ENCODE measurements at regions not wholly inside any gene's neighbourhood (a gene's known extent, or its start where the extent isn't known, plus 50 kb on each side); places are given as distances from the start of the nearest gene placed in this dataset.

GRCh38 chr2:12577091-12577490 lies 139.6 kb upstream of the TRIB2 start:
- no peaks in the 10 kb centered on the region for H3K36me3 ChIP-seq
- no peaks in the 10 kb centered on the region for H3K9me3 ChIP-seq
- no peaks in the 10 kb centered on the region for H3K27me3 ChIP-seq (replicated peaks; ENCODE audit: insufficient read depth)
- intact Hi-C loops (cut with DNase I): no loop called here
- TF ChIP-seq POLR2AphosphoS5 (IDR thresholded peaks at IDR 0.05): no peak
- H3K27ac ChIP-seq: no peak overlapping the region
- no peaks in the 10 kb centered on the region for H3K4me1 ChIP-seq (replicated peaks)
- DNase-seq (ENCODE audit: low spot score): no peak
- H3K4me3 ChIP-seq: no peak overlapping the region

DNA sequence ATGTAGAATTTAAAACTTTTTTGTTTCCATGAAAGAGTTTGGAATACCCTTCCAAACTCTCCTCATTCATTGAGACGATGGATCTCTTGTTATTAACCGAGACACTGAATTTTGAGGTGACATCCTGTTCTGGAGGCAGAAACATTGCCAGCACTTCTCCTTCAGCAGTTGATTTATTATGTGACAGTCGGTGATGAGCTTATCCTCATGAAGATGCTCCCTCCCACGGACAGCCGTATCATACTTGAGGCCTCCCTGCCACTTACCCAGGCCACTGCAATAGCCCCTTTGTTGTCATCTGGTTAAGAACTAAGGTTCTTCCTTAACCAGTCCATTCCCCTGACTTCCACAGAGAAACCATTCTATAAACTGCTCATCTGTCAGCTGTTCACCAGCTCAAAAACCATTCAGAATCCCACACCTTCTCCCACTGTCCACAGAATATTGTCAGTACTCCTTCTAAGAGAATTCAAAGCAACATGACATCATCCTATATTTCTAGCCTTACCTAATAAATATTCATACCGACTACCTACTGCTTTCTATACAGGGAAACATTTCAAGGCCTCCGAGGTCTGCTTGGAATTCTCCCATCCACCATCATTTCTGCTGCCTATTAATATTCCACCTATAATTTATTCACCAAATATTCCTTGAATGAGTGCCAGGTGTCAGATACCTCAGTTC lies 139.0 kb upstream of the TRIB2 start:
- Histone ChIP-seq H3K27me3 (replicated peaks; ENCODE audit: insufficient read depth) (no peaks in the 10 kb centered on the region), H3K4me3 (no peak overlapping the region), H3K4me1 (replicated peaks) (no peaks in the 10 kb centered on the region), H3K36me3 (no peaks in the 10 kb centered on the region), H3K9me3 (no peaks in the 10 kb centered on the region), H3K27ac (no peak overlapping the region)
- intact Hi-C loops (cut with DNase I): no loop called here
- no peak for DNase-seq (ENCODE audit: low spot score)
- no peak for TF ChIP-seq CTCF (IDR thresholded peaks at IDR 0.05)
- TF ChIP-seq POLR2A (IDR thresholded peaks at IDR 0.05): no peak
- no peak for TF ChIP-seq POLR2AphosphoS5 (IDR thresholded peaks at IDR 0.05)
- 86% methylated on average over 7 of the region's 7 CpGs for WGBS

DNA sequence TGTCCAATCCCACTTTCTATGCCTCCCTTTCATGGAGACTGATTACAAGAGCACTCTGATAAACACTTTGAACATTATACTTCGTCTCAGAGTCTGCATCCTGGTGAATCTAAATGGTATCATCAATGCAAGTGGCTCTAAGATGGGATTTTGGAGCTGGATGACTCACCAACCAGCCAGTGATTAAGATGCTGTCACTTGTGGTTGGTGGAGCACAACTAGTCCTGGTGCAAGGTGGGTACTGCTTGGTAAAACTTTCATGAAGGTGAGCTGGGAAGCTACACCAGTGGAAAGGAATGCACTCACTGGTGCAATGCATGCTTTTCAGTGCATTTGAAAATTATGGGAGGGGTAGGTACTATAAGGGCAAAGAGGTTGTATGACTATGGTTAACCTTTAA lies 137.7 kb upstream of the TRIB2 start:
- Histone ChIP-seq H3K9me3 (no peaks in the 10 kb centered on the region), H3K27me3 (replicated peaks; ENCODE audit: insufficient read depth) (no peaks in the 10 kb centered on the region), H3K27ac (no peak overlapping the region), H3K4me1 (replicated peaks) (no peaks in the 10 kb centered on the region), H3K4me3 (no peak overlapping the region), H3K36me3 (no peaks in the 10 kb centered on the region)
- 88% methylated on average over 1 of the region's 1 CpG for WGBS
- no peak for TF ChIP-seq CTCF (IDR thresholded peaks at IDR 0.05)
- TF ChIP-seq POLR2A (IDR thresholded peaks at IDR 0.05): no peak
- TF ChIP-seq POLR2AphosphoS5 (IDR thresholded peaks at IDR 0.05): no peak
- intact Hi-C loops (cut with DNase I): no loop called here
- DNase-seq (ENCODE audit: low spot score): no peak

- no peak for DNase-seq (ENCODE audit: low spot score)
- Histone ChIP-seq H3K36me3 (no peaks in the 10 kb centered on the region), H3K27me3 (replicated peaks; ENCODE audit: insufficient read depth) (no peaks in the 10 kb centered on the region), H3K4me1 (replicated peaks) (no peaks in the 10 kb centered on the region), H3K9me3 (no peaks in the 10 kb centered on the region), H3K27ac (no peak overlapping the region), H3K4me3 (no peak overlapping the region)
- TF ChIP-seq POLR2A (IDR thresholded peaks at IDR 0.05) (no peak), CTCF (IDR thresholded peaks at IDR 0.05) (no peak), POLR2AphosphoS5 (IDR thresholded peaks at IDR 0.05) (no peak)
- WGBS: 79% methylated on average over 3 of the region's 3 CpGs
- intact Hi-C loops (cut with DNase I): no loop called here
These were observed 132.4 kb upstream of the TRIB2 start for GRCh38 chr2:12584338-12584737.

- Histone ChIP-seq H3K9me3 (no peaks in the 10 kb centered on the region), H3K4me3 (no peak overlapping the region), H3K4me1 (replicated peaks) (no peaks in the 10 kb centered on the region), H3K27me3 (replicated peaks; ENCODE audit: insufficient read depth) (no peaks in the 10 kb centered on the region), H3K36me3 (no peaks in the 10 kb centered on the region), H3K27ac (no peak overlapping the region)
- intact Hi-C loops (cut with DNase I): no loop called here
- TF ChIP-seq POLR2A (IDR thresholded peaks at IDR 0.05): no peak
- TF ChIP-seq CTCF (IDR thresholded peaks at IDR 0.05): no peak
- no peak for TF ChIP-seq POLR2AphosphoS5 (IDR thresholded peaks at IDR 0.05)
- 95% methylated on average over 2 of the region's 2 CpGs for WGBS
- no peak for DNase-seq (ENCODE audit: low spot score)
These were observed 131.0 kb upstream of the TRIB2 start for GRCh38 chr2:12585784-12586183.
